K562 (cell line): ENCODE measurements at regions not wholly inside any gene's neighbourhood (a gene's known extent, or its start where the extent isn't known, plus 50 kb on each side); places are given as distances from the start of the nearest gene placed in this dataset.

Experiments
- ATAC-seq: fragments of 200-7000 bp; cut with Tn5 transposase; 3 replicates; pipeline ENCODE4 v1.9.1; 2020; ENCODE audit warnings: moderate library complexity
- BruUV-seq: library from RNA; stranded (reverse); fragments of 400-500 nt; replicated peaks from 2 replicates; lab custom pipeline; 2021; lab: Mats Ljungman, UMichigan
- CTCF ChIA-PET: fragments of 300-600 bp; formaldehyde crosslinking; extraction: SDS; loops from one replicate; lab custom pipeline; 2021; ENCODE audit warnings: low intra/inter-chr PET ratio; lab: Yijun Ruan, JAX
- POLR2A ChIA-PET: fragments of 300-600, 350-650 bp; sonication (Branson Sonifier 250); formaldehyde crosslinking; extraction: SDS; loops from one replicate; lab custom pipeline; 2021; ENCODE audit warnings: antibody characterized with exemption, inconsistent platforms; lab: Yijun Ruan, JAX
- DNase-seq, 4 experiments: peaks; one replicate each; pipeline versions ENCODE4 v3.0.0 to v3.0.0-alpha.2; 2011 to 2018; ENCODE audit warnings: low spot score in 3 of 4, mixed read lengths in 3 of 4; ENCODE audit errors: extremely low read depth in 1 of 4
- FAIRE-seq: peaks from 2 replicates; lab custom pipeline; 2011; peaks lifted over from hg19 to GRCh38; lab: Jason Lieb, UNC
- H2AFZ ChIP-seq: 2 replicates; pipeline ENCODE4 v1.6.0; 2011; ENCODE audit warnings: low read depth, low read length, control low read depth, inconsistent platforms
- H3K27ac ChIP-seq: fragments of 200-600 bp; 3 replicates; pipeline ENCODE4 v1.8.0; 2011; ENCODE audit warnings: low read depth, mild to moderate bottlenecking, control low read depth, inconsistent platforms, low read length, moderate library complexity, mixed read lengths; ENCODE audit errors: extremely low read depth
- H3K27me3 ChIP-seq, 2 experiments: fragments of 300-600 bp in 1 of 2; 2 replicates in 1 of 2; 3 replicates in 1 of 2; pipeline versions ENCODE4 v1.6.0 to v1.8.0; 2011; ENCODE audit warnings: inconsistent platforms in 2 of 2, low read length in 2 of 2, mild to moderate bottlenecking in 1 of 2, mixed read lengths in 1 of 2, moderate library complexity in 1 of 2; ENCODE audit not compliant: control insufficient read depth in 2 of 2, insufficient read depth in 2 of 2
- H3K36me3 ChIP-seq: fragments of 300-600 bp; 3 replicates; pipeline ENCODE4 v1.8.0; 2011; ENCODE audit warnings: mild to moderate bottlenecking, low read length, inconsistent platforms; ENCODE audit not compliant: control insufficient read depth, insufficient read depth
- H3K4me1 ChIP-seq, 2 experiments: fragments of 200-600 bp in 1 of 2; replicated peaks in 1 of 2; 2 replicates in 1 of 2; 3 replicates in 1 of 2; pipeline versions ENCODE4 v1.5.1 to v1.8.0; 2011; ENCODE audit warnings: inconsistent platforms in 2 of 2, low read length in 2 of 2, mild to moderate bottlenecking in 1 of 2, mixed read lengths in 1 of 2, moderate library complexity in 1 of 2; ENCODE audit not compliant: control insufficient read depth in 2 of 2, insufficient read depth in 2 of 2
- H3K4me2 ChIP-seq: 2 replicates; pipeline ENCODE4 v1.6.1; 2011; ENCODE audit warnings: low read length, control low read depth, inconsistent platforms, mixed read lengths; ENCODE audit not compliant: insufficient read depth
- H3K4me3 ChIP-seq: fragments of 200-600 bp; sonication (generic), shearing (Covaris generic); 2 replicates; pipeline ENCODE4 v1.5.1; 2016; ENCODE audit warnings: control low read depth, inconsistent platforms
- H3K79me2 ChIP-seq: fragments of 200-600 bp; 3 replicates; pipeline ENCODE4 v1.8.0; 2011; ENCODE audit warnings: low read length, inconsistent platforms; ENCODE audit not compliant: control insufficient read depth, insufficient read depth
- H3K9ac ChIP-seq, 2 experiments: 2 replicates each; pipeline versions ENCODE4 v1.6.0 to v1.6.1; 2011; ENCODE audit warnings: low read depth in 2 of 2, low read length in 2 of 2, control low read depth in 1 of 2, inconsistent platforms in 1 of 2, mild to moderate bottlenecking in 1 of 2, mixed read lengths in 1 of 2; ENCODE audit not compliant: insufficient read depth in 1 of 2
- H3K9me1 ChIP-seq: one replicate; pipeline ENCODE4 v1.6.0; 2011; ENCODE audit warnings: inconsistent platforms, mild to moderate bottlenecking, low read length, moderate library complexity; ENCODE audit not compliant: control insufficient read depth, insufficient read depth
- H3K9me3 ChIP-seq: replicated peaks from 2 replicates; pipeline ENCODE4 v1.5.1; 2011; ENCODE audit warnings: low read depth, low read length, inconsistent platforms; ENCODE audit not compliant: control insufficient read depth, insufficient read depth
- H4K20me1 ChIP-seq: replicated peaks from 2 replicates; pipeline ENCODE4 v1.6.1; 2011; ENCODE audit warnings: low read length, inconsistent platforms, mixed read lengths; ENCODE audit not compliant: control insufficient read depth, insufficient read depth
- ASH1L ChIP-seq: fragments of 450-650 bp; IDR thresholded peaks from 2 replicates; pipeline ENCODE4 v1.6.1; 2018; ENCODE audit warnings: borderline replicate concordance, mild to moderate bottlenecking, low read depth; ENCODE audit not compliant: partially characterized antibody
- BMI1 ChIP-seq: fragments of 150-350 bp; IDR thresholded peaks from 2 replicates; pipeline ENCODE4 v1.6.1; 2014; ENCODE audit warnings: low read length
- E2F6 ChIP-seq, 2 experiments: IDR thresholded peaks; 2 replicates each; pipeline ENCODE4 v1.6.1; 2011; ENCODE audit warnings: borderline replicate concordance in 1 of 2, control low read depth in 1 of 2, low read depth in 1 of 2, low read length in 1 of 2, mild to moderate bottlenecking in 1 of 2, mixed read lengths in 1 of 2, moderate library complexity in 1 of 2; ENCODE audit not compliant: insufficient read depth in 1 of 2, insufficient read length in 1 of 2, poor library complexity in 1 of 2, severe bottlenecking in 1 of 2; ENCODE audit errors: extremely low read depth in 1 of 2
- GMEB1 ChIP-seq: fragments of 250-450 bp; sonication (Bioruptor Pico); IDR thresholded peaks from 2 replicates; pipeline ENCODE4 v1.4.0; 2020; ENCODE audit warnings: mild to moderate bottlenecking
- GTF2E2 ChIP-seq: fragments of 200-800 bp; sonication (Bioruptor generic); IDR thresholded peaks from 2 replicates; pipeline ENCODE4 v1.6.1; 2016; ENCODE audit warnings: missing genetic modification characterization, missing compliant biosample characterization
- MEIS2 ChIP-seq: fragments of 450-650 bp; IDR thresholded peaks from 2 replicates; pipeline ENCODE4 v1.6.1; 2014; ENCODE audit warnings: mild to moderate bottlenecking; ENCODE audit not compliant: partially characterized antibody
- NFYB ChIP-seq: IDR thresholded peaks from 2 replicates; pipeline ENCODE4 v1.6.1; 2011; ENCODE audit warnings: mild to moderate bottlenecking, moderate library complexity; ENCODE audit not compliant: insufficient read length; ENCODE audit errors: extremely low read depth
- PRMT5 ChIP-seq: sonication (generic); formaldehyde crosslinking; IDR thresholded peaks from 2 replicates; pipeline ENCODE4 v1.5.0; 2020; ENCODE audit warnings: missing genetic modification reagents
- SNRNP70 ChIP-seq: fragments of 200-400 bp; formaldehyde crosslinking; optimal IDR thresholded peaks from 2 replicates; pipeline ENCODE3; 2017; ENCODE audit warnings: low read depth, low read length
- TEAD2 ChIP-seq: fragments of 450-650 bp; IDR thresholded peaks from 2 replicates; pipeline ENCODE4 v1.6.1; 2016; ENCODE audit warnings: missing genetic modification characterization, control low read depth, missing compliant biosample characterization
- ZNF41 ChIP-seq: fragments of 250-450 bp; sonication (Bioruptor Pico); conservative IDR thresholded peaks from 2 replicates; pipeline ENCODE4 v1.4.0; 2020; ENCODE audit warnings: mild to moderate bottlenecking
- ZNF507 ChIP-seq: conservative IDR thresholded peaks from 2 replicates; pipeline ENCODE4 v1.6.1; 2017; ENCODE audit warnings: missing genetic modification characterization, missing compliant biosample characterization
- ZNF766 ChIP-seq: fragments of 200-800 bp; sonication (Bioruptor generic); conservative IDR thresholded peaks from 2 replicates; pipeline ENCODE4 v1.6.1; 2016; ENCODE audit warnings: missing genetic modification characterization, missing compliant biosample characterization
- WGBS: fragments of 100-300 bp; shearing (Covaris generic); methylation state at CpG from one replicate; pipeline ENCODE4 v1.1.6; 2016; ENCODE audit warnings: low coverage, mixed read lengths; ENCODE audit not compliant: insufficient coverage; ENCODE audit errors: missing lambda C conversion rate; 5-methylcytosine and 5-hydroxymethylcytosine counted together
- in situ Hi-C: fragments of 300-500 bp; cut with MboI; formaldehyde crosslinking; loops from 4 replicates; pipeline ENCODE4 v1.15.0; 2018; ENCODE audit warnings: inconsistent platforms, mixed read lengths
- intact Hi-C: fragments of 100-400 bp; cut with micrococcal nuclease; formaldehyde crosslinking; loops from 2 replicates; pipeline ENCODE4 v1.14.2; 2022

GRCh38 chr5:109485030-109485429 lies 75.3 kb upstream of the PJA2 start (continued):
- TF ChIP-seq SNRNP70 (no peak), ZNF507 (no peak), GTF2E2 (tag) (no peak), BMI1 (no peak), E2F6 (IDR thresholded peaks at IDR 0.05; ENCODE audit: borderline replicate concordance in 1 of 2, extremely low read depth in 1 of 2, insufficient read depth in 1 of 2, insufficient read length in 1 of 2, low read depth in 1 of 2, low read length in 1 of 2, poor library complexity in 1 of 2, severe bottlenecking in 1 of 2) (peak in 1 of 2 experiments; percentile 32), ASH1L (no peak), NFYB (no peak), MEIS2 (no peak)

GRCh38 chr5:109484597-109484996 lies 74.8 kb upstream of the PJA2 start:
- no peak for ATAC-seq
- Histone ChIP-seq H3K27me3 (peaks cover 0 to 16% of the 10 kb centered on the region in 2 experiments; a peak in 2 of 5 replicates), H4K20me1 (no peaks in the 10 kb centered on the region), H3K4me3 (no peak overlapping the region), H3K79me2 (no peaks in the 10 kb centered on the region), H3K4me2 (no peak overlapping the region), H3K9ac (no peak overlapping the region), H2AFZ (no peak overlapping the region), H3K4me1 (no peaks in the 10 kb centered on the region), H3K27ac (no peak overlapping the region), H3K36me3 (no peaks in the 10 kb centered on the region), H3K9me1 (no peaks in the 10 kb centered on the region), H3K9me3 (no peaks in the 10 kb centered on the region)
- ChIA-PET POLR2A (no interaction called here), CTCF (no interaction called here)
- 4% methylated on average over 3 of the region's 3 CpGs for WGBS
- BruUV-seq = no TSS peak
- TF ChIP-seq TEAD2 (tag) (no peak), ZNF41 (CRISPR knock-in tag) (no peak), PRMT5 (CRISPR knock-in tag) (no peak), GMEB1 (CRISPR knock-in tag) (no peak), ZNF766 (CRISPR knock-in tag) (no peak)
- FAIRE-seq = no peak
- intact Hi-C loops (no loop called here), in situ Hi-C loops (no loop called here)
- DNase-seq = no peak
